Nephron (organoid): ENCODE measurements at regions not wholly inside any gene's neighbourhood (a gene's known extent, or its start where the extent isn't known, plus 50 kb on each side); places are given as distances from the start of the nearest gene placed in this dataset.

ENCODE experiments used
- H3K27ac Mint-ChIP-seq, 3 experiments: 2 replicates each; pipeline ENCODE4 v1.8.0; 2020; ENCODE audit warnings: mixed read lengths in 3 of 3, mild to moderate bottlenecking in 2 of 3, moderate library complexity in 1 of 3
- H3K27me3 Mint-ChIP-seq: 2 replicates; pipeline ENCODE4 v1.8.0; 2021; ENCODE audit warnings: low read depth, mild to moderate bottlenecking, moderate library complexity, mixed read lengths
- H3K36me3 Mint-ChIP-seq: 2 replicates; pipeline ENCODE4 v1.8.0; 2020; ENCODE audit warnings: low read depth, mixed read lengths
- H3K4me1 Mint-ChIP-seq: 2 replicates; pipeline ENCODE4 v1.8.0; 2020; ENCODE audit warnings: mixed read lengths
- H3K4me3 Mint-ChIP-seq, 3 experiments: 2 replicates each; pipeline ENCODE4 v1.8.0; 2020; ENCODE audit warnings: mild to moderate bottlenecking in 3 of 3, mixed read lengths in 3 of 3, moderate library complexity in 2 of 3
- H3K9me3 Mint-ChIP-seq: 2 replicates; pipeline ENCODE4 v1.8.0; 2020; ENCODE audit warnings: mixed read lengths
- CTCF ChIP-seq, 3 experiments: fragments of 200-600 bp; sonication (generic); IDR thresholded peaks; one replicate each; pipeline ENCODE4 v1.5.0; 2021; ENCODE audit warnings: antibody characterized with exemption in 3 of 3; ENCODE audit not compliant: unreplicated experiment in 3 of 3

- no peaks in the 10 kb centered on the region for H3K27me3 Mint-ChIP-seq
- H3K4me1 Mint-ChIP-seq: peaks cover 9% of the 10 kb centered on the region
- no peaks in the 10 kb centered on the region for H3K9me3 Mint-ChIP-seq
- no peaks in the 10 kb centered on the region for H3K36me3 Mint-ChIP-seq
- H3K4me3 Mint-ChIP-seq: no peak overlapping the region
- TF ChIP-seq CTCF (IDR thresholded peaks at IDR 0.05; ENCODE audit: unreplicated experiment in 3 of 3): no peak
- peak overlapping the region in 2 of 3 experiments; percentile 38 to 46 for H3K27ac Mint-ChIP-seq
Measured at GRCh38 chr18:39480494-39481195, 1915.0 kb upstream of the CELF4 start.

- Mint-ChIP-seq H3K36me3 (no peaks in the 10 kb centered on the region), H3K4me1 (peaks cover 8% of the 10 kb centered on the region), H3K27ac (peak overlapping the region; percentile 37 to 56 (median 39)), H3K27me3 (no peaks in the 10 kb centered on the region), H3K4me3 (no peak overlapping the region), H3K9me3 (peaks cover 2% of the 10 kb centered on the region)
- TF ChIP-seq CTCF (IDR thresholded peaks at IDR 0.05; ENCODE audit: unreplicated experiment in 3 of 3): no peak
Measured at GRCh38 chr18:39464006-39464405, 1898.4 kb upstream of the CELF4 start.

- TF ChIP-seq CTCF (IDR thresholded peaks at IDR 0.05; ENCODE audit: unreplicated experiment in 3 of 3): no peak
- no peaks in the 10 kb centered on the region for H3K36me3 Mint-ChIP-seq
- H3K4me1 Mint-ChIP-seq: peaks cover 8% of the 10 kb centered on the region
- no peaks in the 10 kb centered on the region for H3K27me3 Mint-ChIP-seq
- H3K4me3 Mint-ChIP-seq: no peak overlapping the region
- peaks cover 2% of the 10 kb centered on the region for H3K9me3 Mint-ChIP-seq
- peak overlapping the region in 1 of 3 experiments; percentile 42 for H3K27ac Mint-ChIP-seq
Measured at GRCh38 chr18:39462436-39462835, 1896.8 kb upstream of the CELF4 start.

- peaks cover 13% of the 10 kb centered on the region for H3K4me1 Mint-ChIP-seq
- H3K27me3 Mint-ChIP-seq: no peaks in the 10 kb centered on the region
- no peak overlapping the region for H3K4me3 Mint-ChIP-seq
- no peaks in the 10 kb centered on the region for H3K36me3 Mint-ChIP-seq
- no peak for TF ChIP-seq CTCF (IDR thresholded peaks at IDR 0.05; ENCODE audit: unreplicated experiment in 3 of 3)
- H3K9me3 Mint-ChIP-seq: peaks cover 2% of the 10 kb centered on the region
- H3K27ac Mint-ChIP-seq: no peak overlapping the region
Measured at GRCh38 chr18:39460136-39460535, 1894.5 kb upstream of the CELF4 start.

GRCh38 chr18:39455285-39455684, 1889.7 kb upstream of the CELF4 start:
- no peak for TF ChIP-seq CTCF (IDR thresholded peaks at IDR 0.05; ENCODE audit: unreplicated experiment in 3 of 3)
- H3K9me3 Mint-ChIP-seq: no peaks in the 10 kb centered on the region
- H3K36me3 Mint-ChIP-seq: no peaks in the 10 kb centered on the region

GRCh38 chr18:39454866-39455265, 1889.3 kb upstream of the CELF4 start:
- Mint-ChIP-seq H3K9me3 (no peaks in the 10 kb centered on the region), H3K36me3 (no peaks in the 10 kb centered on the region), H3K4me3 (no peak overlapping the region), H3K27ac (peak overlapping the region in 2 of 3 experiments; percentile 54 to 65), H3K4me1 (peaks cover 24% of the 10 kb centered on the region), H3K27me3 (no peaks in the 10 kb centered on the region)
- TF ChIP-seq CTCF (IDR thresholded peaks at IDR 0.05; ENCODE audit: unreplicated experiment in 3 of 3): no peak

More at GRCh38 chr18:39455285-39455684, 1889.7 kb upstream of the CELF4 start:
- Mint-ChIP-seq H3K27ac (peak overlapping the region in 1 of 3 experiments; percentile 65), H3K4me1 (peaks cover 24% of the 10 kb centered on the region), H3K4me3 (no peak overlapping the region), H3K27me3 (no peaks in the 10 kb centered on the region)
